ENCODE measurements at regions not wholly inside any gene's neighbourhood (a gene's known extent, or its start where the extent isn't known, plus 50 kb on each side); places are given as distances from the start of the nearest gene placed in this dataset.

DNA sequence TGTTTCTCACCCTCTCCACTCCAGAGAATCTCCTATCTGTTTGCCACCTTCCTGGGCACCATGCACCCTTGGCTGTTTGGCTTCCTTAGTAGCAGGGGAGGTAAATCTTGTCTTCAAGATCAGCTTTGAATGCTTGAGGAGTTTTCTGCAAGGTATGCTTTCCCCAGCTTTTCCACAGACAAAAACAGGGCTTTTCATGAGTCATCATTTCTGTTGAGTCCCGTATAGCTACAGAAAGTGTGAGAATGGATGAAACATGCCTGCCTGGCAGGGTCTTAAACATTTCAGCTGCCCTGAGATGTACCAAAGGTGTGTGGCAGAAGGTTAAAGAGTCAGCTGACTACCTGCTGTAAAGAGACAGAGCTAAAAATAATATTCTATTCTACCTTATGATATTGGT, 875.2 kb upstream of the EEF2KMT start:
- Histone ChIP-seq H4K20me1 (replicated peaks; ENCODE audit: control insufficient read depth, extremely low read depth, insufficient read depth, low read length) (no peaks in the 10 kb centered on the region), H3K27ac (ENCODE audit: insufficient read depth, low read depth, low read length) (no peak overlapping the region), H3K27me3 (ENCODE audit: control insufficient read depth in 2 of 2, insufficient read depth in 2 of 2, low read length in 2 of 2) (no peaks in the 10 kb centered on the region), H3K36me3 (ENCODE audit: control insufficient read depth in 2 of 2, extremely low read depth in 1 of 2, insufficient read depth in 2 of 2, low read length in 2 of 2) (no peaks in the 10 kb centered on the region), H3K9me3 (replicated peaks; ENCODE audit: control insufficient read depth, insufficient read depth, low read length) (no peaks in the 10 kb centered on the region), H3K9ac (replicated peaks; ENCODE audit: extremely low read depth, insufficient read depth, low read length) (no peak overlapping the region), H3K4me3 (replicated peaks in 1 of 3; ENCODE audit: insufficient read depth in 1 of 3, low read depth in 1 of 3, low read length in 3 of 3) (no peak overlapping the region), H3K4me2 (ENCODE audit: insufficient read depth, low read length) (no peak overlapping the region), H3K79me2 (ENCODE audit: control insufficient read depth, insufficient read depth, low read length) (no peaks in the 10 kb centered on the region), H3K4me1 (ENCODE audit: control insufficient read depth, extremely low read depth, insufficient read depth, low read length) (no peaks in the 10 kb centered on the region), H3K9me1 (replicated peaks; ENCODE audit: control insufficient read depth, extremely low read depth, insufficient read depth, low read length) (no peaks in the 10 kb centered on the region), H2AFZ (ENCODE audit: low read depth, low read length) (no peak overlapping the region)
- no peak for DNase-seq (ENCODE audit: low read depth, low spot score)
- FAIRE-seq = no peak
- intact Hi-C loops (cut with micrococcal nuclease) (no loop called here), dilution Hi-C loops (cut with MboI; ENCODE audit: extremely low pct_ligation_motif_present, low sequenced_read_pairs) (no loop called here)
- TF ChIP-seq FOS (IDR thresholded peaks at IDR 0.05; ENCODE audit: borderline replicate concordance, insufficient read depth, low read length) = no peak
- TF ChIP-seq POLR2AphosphoS5 (IDR thresholded peaks at IDR 0.05; ENCODE audit: insufficient read depth, low read depth, low read length) = no peak
- TF ChIP-seq POLR2A (IDR thresholded peaks at IDR 0.05; ENCODE audit: low read depth, low read length) = no peak
- no peak for TF ChIP-seq EZH2 (IDR thresholded peaks at IDR 0.05; ENCODE audit: borderline replicate concordance, low read depth, low read length, severe bottlenecking)
- TF ChIP-seq, protein P1, sequence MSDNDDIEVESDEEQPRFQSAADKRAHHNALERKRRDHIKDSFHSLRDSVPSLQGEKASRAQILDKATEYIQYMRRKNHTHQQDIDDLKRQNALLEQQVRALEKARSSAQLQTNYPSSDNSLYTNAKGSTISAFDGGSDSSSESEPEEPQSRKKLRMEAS (IDR thresholded peaks at IDR 0.05; ENCODE audit: insufficient read depth, insufficient read length) = no peak
- TF ChIP-seq, protein P2, sequence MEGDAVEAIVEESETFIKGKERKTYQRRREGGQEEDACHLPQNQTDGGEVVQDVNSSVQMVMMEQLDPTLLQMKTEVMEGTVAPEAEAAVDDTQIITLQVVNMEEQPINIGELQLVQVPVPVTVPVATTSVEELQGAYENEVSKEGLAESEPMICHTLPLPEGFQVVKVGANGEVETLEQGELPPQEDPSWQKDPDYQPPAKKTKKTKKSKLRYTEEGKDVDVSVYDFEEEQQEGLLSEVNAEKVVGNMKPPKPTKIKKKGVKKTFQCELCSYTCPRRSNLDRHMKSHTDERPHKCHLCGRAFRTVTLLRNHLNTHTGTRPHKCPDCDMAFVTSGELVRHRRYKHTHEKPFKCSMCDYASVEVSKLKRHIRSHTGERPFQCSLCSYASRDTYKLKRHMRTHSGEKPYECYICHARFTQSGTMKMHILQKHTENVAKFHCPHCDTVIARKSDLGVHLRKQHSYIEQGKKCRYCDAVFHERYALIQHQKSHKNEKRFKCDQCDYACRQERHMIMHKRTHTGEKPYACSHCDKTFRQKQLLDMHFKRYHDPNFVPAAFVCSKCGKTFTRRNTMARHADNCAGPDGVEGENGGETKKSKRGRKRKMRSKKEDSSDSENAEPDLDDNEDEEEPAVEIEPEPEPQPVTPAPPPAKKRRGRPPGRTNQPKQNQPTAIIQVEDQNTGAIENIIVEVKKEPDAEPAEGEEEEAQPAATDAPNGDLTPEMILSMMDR (IDR thresholded peaks at IDR 0.05; ENCODE audit: extremely low read depth in 1 of 2, insufficient read depth in 1 of 2, low read depth in 1 of 2, low read length in 2 of 2) = no peak
- ChIA-PET POLR2A (no interaction called here), CTCF (no interaction called here)
- BruUV-seq (replicated peaks) = no TSS peak

DNA sequence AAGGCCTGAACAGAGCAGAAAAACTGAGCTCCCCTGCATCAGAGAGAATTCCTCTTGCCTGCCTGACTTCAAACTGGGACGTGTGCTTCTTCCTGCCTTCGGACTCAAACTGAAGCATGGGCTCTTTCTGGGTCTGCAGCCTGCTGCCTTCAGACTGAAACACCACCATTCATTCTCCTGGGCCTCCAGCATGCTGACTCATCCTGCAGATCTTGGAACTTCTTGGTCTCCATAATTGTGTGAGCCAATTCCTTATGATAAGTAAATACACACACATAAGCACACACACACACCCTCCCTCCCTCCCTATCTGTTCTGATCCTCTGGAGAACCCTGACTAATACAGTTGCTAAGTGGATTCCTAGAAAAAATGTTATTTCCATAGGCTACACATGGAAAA, 874.3 kb upstream of the EEF2KMT start:
- Histone ChIP-seq H3K9me1 (replicated peaks; ENCODE audit: control insufficient read depth, extremely low read depth, insufficient read depth, low read length) (no peaks in the 10 kb centered on the region), H2AFZ (ENCODE audit: low read depth, low read length) (no peak overlapping the region), H3K36me3 (ENCODE audit: control insufficient read depth in 2 of 2, extremely low read depth in 1 of 2, insufficient read depth in 2 of 2, low read length in 2 of 2) (no peaks in the 10 kb centered on the region), H3K27ac (ENCODE audit: insufficient read depth, low read depth, low read length) (no peak overlapping the region), H3K4me2 (ENCODE audit: insufficient read depth, low read length) (no peak overlapping the region), H3K9me3 (replicated peaks; ENCODE audit: control insufficient read depth, insufficient read depth, low read length) (no peaks in the 10 kb centered on the region), H3K4me3 (replicated peaks in 1 of 3; ENCODE audit: insufficient read depth in 1 of 3, low read depth in 1 of 3, low read length in 3 of 3) (no peak overlapping the region), H3K27me3 (ENCODE audit: control insufficient read depth in 2 of 2, insufficient read depth in 2 of 2, low read length in 2 of 2) (no peaks in the 10 kb centered on the region), H3K9ac (replicated peaks; ENCODE audit: extremely low read depth, insufficient read depth, low read length) (no peak overlapping the region), H3K4me1 (ENCODE audit: control insufficient read depth, extremely low read depth, insufficient read depth, low read length) (no peaks in the 10 kb centered on the region), H4K20me1 (replicated peaks; ENCODE audit: control insufficient read depth, extremely low read depth, insufficient read depth, low read length) (no peaks in the 10 kb centered on the region), H3K79me2 (ENCODE audit: control insufficient read depth, insufficient read depth, low read length) (no peaks in the 10 kb centered on the region)
- TF ChIP-seq, protein P1 (IDR thresholded peaks at IDR 0.05; ENCODE audit: insufficient read depth, insufficient read length) = no peak
- TF ChIP-seq POLR2AphosphoS5 (IDR thresholded peaks at IDR 0.05; ENCODE audit: insufficient read depth, low read depth, low read length) (no peak), POLR2A (IDR thresholded peaks at IDR 0.05; ENCODE audit: low read depth, low read length) (no peak), JUN (IDR thresholded peaks at IDR 0.05; ENCODE audit: borderline replicate concordance, insufficient read depth, insufficient read length, low read depth) (no peak), EZH2 (IDR thresholded peaks at IDR 0.05; ENCODE audit: borderline replicate concordance, low read depth, low read length, severe bottlenecking) (no peak), MYC (IDR thresholded peaks at IDR 0.05; ENCODE audit: low read depth, low read length) (no peak), FOS (IDR thresholded peaks at IDR 0.05; ENCODE audit: borderline replicate concordance, insufficient read depth, low read length) (no peak), GATA2 (IDR thresholded peaks at IDR 0.05; ENCODE audit: insufficient read depth, insufficient read length, low read depth, low read length) (no peak)
- TF ChIP-seq, protein P2 (IDR thresholded peaks at IDR 0.05; ENCODE audit: extremely low read depth in 1 of 2, insufficient read depth in 1 of 2, low read depth in 1 of 2, low read length in 2 of 2) = no peak
- FAIRE-seq (no peak), DNase-seq (ENCODE audit: low read depth, low spot score) (no peak)
- CTCF ChIA-PET = no interaction called here
- intact Hi-C loops (cut with micrococcal nuclease) = no loop called here
- POLR2A ChIA-PET = no interaction called here
- no TSS peak for BruUV-seq (replicated peaks)
- dilution Hi-C loops (cut with MboI; ENCODE audit: extremely low pct_ligation_motif_present, low sequenced_read_pairs) = no loop called here
